Left kidney (tissue), 1 donor: ENCODE measurements at regions not wholly inside any gene's neighbourhood (a gene's known extent, or its start where the extent isn't known, plus 50 kb on each side); places are given as distances from the start of the nearest gene placed in this dataset.

Experiments used
- DNase-seq: peaks from one replicate; pipeline ENCODE4 v3.0.0-alpha.2; 2013

DNA sequence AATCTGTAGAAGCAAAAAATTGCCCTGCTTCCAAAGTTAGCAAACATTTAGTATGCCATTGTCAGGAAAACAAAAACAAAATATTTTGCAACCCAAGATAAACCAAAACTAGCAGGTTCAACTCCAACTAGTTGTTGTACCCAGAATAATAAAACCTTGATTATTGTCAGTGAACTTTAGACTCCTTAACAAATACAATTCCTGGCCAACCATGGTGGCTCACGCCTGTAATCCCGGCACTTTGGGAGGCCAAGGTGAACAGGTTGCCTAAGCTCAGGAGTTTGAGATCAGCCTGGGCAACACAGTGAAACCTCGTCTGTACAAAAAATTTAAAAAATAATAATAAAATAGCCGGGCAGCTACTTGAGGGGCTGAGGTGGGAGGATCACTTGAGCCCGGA is 53.6 kb upstream of the EPCAM start:
- DNase-seq: no peak

DNA sequence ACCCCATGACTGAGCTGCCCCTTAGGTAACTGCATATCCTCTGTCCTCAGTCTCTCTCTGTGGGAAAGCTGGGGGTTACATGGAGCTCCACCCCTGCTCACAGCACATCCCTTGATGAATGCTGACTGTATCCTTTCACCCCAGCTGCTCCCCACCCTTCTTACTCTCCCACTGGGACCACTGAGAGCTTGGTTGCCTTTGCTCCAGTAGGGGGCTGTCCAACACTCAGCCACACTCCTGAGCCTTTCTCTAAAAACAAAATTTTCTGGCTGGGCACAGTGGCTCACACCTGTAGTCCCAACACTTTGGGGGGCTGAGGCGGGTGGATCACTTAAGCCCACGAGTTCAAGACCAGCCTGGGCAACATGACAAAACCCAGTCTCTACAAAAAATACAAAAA is 55.4 kb upstream of the EPCAM start:
- DNase-seq: no peak

DNA sequence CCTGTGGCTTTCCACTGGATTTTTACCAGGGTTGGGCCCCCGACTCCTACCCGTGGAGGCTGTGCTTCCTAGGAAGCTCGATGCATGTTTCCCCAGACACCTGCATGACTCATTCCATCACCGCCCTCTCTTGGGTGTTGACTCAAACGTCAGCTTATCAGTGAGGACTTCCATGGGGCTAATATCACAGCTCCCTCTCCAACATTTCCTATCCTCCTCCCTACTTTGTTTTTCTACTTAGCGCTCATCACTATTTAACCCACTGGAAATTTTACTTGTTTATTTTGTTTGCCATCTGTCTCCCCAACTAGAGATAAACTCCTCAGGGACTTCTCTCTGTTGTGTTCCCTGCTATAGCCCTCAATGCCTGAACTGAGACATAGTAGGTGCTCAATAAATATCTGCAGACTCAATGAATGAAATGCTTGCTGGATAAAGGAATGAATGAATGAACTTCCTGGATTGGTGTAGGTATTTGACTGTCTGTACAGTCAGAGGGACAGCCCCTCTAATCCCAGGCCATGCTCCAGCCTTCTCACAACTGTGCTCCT is 55.9 kb upstream of the EPCAM start:
- DNase-seq: no peak

DNA sequence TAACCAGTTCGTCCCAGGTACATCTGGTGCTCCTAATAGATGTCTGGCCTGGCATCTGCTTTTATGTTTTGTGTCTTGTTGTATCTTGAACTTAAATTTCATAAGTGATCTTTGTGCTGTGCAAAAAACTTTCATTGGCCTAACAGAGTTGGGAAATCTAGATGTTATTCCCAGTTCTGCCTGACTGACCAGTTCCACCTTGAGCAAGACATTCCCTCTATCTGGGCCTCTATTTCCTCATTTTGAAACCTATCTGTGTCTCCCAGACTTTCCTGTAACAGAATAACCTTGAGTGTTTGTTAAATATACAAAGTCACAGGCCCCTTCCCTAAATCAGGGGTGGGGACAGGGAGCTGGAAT is 56.6 kb upstream of the EPCAM start:
- DNase-seq: no peak

DNA sequence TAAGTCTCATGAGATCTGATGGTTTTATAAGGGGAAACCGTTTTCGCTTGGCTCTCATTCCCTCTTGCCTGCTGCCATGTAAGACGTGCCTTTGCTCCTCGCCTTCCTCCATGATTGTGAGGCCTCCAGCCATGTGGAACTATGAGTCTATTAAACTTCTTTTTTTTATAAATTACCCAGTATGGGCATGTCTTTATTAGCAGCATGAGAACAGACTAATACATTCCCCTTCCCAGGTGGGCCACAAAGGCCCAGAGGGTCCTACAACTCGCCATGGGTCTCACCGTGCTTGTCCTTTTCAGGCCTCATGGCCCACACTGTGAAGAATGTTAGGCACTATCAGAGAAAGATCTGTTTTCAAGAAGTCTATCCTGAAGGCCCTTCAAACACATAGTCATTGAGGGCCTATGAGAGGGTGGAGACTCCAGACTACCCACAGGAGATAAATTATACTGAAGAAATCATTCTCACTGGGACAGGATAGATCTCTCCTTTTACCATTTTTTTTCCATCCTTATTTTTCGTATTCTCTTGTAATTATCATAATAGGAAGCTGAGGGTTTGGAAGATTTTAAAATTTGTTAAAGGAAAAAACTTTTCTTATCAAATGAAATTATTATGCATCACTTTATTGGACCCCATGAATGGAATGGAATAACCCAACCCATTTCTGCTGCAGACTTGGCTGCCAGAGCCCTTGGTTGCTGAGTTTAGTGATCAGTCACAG is 57.2 kb upstream of the EPCAM start:
- DNase-seq: no peak

DNA sequence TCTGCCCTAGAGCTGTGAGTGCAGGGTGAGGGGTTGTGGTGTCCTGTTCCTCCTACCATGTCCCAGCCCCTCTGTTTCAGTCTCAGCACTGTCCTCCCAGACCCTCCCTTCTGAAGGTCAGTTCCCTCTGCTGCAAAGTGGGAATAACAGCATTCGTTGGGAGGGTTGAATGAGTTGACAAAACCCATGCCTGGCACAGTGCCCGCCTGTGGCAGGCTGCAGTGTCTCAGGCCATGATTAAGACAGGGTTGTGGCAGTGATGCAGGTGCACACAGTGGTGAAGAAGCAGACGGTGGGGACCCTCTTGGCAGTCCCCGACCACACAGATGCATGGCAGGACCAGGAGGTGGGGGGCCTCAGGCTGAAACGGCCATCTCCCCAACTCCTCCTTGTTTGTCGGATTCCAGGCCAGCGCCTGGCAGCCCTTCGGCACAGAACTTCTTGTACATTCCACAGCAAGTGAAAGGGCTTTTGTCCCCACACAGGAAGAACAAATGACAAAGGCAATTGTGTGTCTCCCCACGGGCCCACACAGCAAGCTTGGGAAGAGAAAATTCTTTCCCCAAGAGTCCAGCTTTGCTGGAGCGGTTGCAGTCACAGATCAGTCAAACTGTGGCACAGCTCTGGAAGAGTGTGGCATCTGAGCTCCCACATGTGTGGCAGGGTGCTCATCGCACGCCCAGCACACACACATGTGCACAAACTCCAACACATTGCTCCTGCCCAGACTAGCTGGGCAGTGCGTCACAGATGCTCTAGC is 58.1 kb upstream of the EPCAM start:
- no peak for DNase-seq

DNA sequence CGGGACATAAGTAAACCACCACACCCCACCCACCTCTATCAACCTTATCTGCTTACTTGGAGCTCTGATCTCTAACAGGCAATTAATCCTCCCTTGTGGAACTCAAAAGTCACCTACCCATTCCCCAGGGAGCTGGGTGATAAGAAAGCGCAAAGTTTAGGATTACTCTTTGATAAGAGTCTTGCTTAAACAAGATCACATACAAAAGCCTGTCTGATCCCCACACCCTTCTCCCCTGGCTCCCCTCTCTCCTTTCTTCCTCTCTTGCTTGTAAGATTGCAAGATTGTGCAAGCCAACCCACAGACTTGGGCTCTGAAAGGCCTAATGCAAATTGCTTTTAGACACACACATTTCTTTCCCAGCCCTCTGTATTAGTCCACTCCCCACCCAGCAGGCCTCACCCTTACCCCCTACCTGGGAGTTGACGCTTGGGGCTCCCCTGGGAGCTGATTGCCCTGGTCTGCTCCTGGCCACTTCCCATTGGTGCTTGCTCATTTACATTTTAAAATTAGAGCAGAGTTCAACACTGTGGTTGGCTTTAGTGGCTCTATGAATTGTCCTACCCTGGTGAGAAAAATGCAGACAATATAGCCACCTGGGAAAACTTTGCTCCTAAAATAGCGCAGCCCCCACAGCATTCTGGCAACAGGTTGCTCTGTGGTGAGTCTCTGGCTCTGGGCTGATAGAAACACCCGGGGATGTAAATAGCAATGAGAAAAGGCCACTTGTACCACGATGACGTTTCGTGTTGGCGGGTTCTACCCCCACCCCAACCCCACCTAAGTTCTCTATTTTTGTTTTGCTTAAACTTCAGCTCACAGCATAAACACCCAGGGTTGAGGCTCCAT is 58.9 kb upstream of the EPCAM start:
- DNase-seq: no peak

DNA sequence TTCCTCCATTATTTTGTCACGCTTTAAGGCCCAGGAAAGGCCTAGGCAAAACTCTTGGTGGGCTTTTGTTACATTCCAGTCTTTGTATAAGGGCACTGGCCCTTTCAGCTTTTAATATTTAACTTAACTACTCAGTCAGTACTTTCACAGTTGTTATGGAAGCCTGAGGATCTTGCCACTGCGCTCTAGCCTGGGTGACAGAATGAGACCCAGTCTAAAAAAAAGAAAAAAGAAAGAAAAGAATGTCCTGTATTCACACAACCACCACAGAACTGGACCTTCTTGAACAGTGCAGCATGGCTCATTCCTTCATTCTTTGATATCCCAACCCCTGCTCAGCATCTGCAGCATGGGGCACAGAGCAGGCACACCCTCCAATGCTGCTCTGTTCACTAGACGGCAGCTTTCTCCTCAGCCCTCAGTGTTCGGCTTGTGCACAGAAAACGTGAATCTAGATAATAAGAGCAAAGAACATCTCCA is 59.6 kb upstream of the EPCAM start:
- no peak for DNase-seq

DNA sequence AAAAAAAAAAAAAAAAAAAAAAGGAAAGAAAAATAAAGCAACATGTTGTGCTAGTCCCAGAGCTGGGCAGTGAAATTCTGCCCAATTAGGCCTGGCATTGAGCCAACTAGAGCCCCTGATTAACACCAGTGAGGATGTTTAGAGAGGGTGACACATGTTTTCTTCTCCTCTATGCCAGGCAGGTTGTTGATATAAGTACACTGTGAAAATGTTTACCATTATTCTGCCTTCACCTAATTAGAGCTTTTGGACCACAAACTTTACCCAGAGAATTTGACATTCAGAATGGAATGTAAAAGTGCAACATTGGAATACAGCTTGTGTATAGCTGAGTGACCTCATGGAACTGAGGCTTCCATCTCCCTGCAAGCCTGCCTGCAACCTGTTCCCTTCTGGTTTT is 62.0 kb upstream of the EPCAM start:
- DNase-seq: no peak

DNA sequence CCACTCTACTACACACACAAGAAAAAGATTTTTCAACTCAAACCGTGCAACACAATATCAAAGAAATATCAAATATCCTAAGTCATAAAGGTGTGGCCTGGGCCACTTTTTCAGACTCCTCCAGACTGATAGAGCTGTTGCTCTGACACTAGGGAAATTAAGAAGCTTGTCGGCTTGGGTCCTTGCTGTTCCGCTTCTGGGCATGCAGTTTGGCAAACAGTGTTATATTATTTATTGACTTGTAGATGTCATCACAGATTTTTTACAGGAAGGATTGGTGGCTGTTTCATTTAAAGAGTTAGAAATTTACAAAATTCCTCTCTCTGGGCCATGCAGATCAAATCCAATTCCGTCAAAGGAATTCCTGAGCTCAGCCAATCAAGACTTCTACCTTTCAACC is 64.5 kb upstream of the EPCAM start:
- no peak for DNase-seq

DNA sequence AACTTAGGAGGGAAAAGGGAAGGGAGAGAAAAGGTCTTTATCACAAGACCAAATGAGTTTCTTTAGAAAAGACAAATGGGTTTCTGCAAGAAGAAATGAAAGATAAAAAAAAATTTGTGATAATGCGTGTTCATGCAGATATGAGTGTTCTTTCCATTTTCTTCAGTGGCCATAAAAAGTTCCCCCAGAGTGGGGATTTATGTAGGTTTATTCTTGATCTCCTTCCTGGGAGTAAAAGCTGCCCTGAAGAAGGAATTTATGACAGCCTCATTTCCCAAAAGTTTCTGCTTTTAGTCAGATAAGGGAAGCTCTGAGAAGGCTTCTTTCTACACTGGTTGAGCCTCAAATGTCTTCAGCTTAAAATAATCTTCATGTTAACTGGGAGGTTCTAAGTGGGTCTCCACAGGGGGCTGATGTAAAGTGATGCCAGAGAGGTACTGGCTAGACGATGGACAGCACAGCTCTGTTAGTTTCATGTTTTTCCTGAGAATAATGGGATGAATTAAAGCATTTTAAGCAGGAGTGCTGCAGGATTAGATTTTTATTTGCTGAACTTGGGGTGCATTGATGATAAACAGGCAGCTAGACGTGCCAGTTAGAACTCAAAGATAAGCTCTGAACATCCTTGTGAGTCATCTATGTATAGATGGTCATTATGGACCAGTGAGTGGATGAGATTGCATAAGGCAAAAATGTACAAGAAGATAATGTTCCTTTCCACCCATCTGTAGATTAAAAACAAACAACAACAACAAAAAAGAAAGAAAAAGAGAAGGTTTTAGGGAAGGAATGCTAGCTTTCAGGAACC is 65.6 kb upstream of the EPCAM start:
- DNase-seq: no peak

DNA sequence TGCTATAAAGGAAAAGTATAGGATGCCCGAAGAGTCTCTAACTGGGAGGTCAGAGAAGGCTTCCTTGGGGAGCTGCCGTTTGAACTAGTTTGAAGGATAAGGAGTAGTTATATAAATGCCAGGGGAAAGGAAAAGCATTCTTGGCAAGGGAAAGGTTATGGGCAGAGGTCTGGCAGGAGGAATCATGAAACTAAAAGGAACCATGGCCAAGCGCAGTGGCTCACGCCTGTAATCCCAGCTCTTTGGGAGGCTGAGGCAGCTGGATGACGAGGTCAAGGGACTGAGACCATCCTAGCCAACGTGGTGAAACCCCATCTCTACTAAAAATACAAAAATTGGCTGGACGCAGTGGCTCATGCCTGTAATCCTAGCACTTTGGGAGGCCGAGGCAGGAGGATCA is 66.8 kb upstream of the EPCAM start:
- DNase-seq: no peak

DNA sequence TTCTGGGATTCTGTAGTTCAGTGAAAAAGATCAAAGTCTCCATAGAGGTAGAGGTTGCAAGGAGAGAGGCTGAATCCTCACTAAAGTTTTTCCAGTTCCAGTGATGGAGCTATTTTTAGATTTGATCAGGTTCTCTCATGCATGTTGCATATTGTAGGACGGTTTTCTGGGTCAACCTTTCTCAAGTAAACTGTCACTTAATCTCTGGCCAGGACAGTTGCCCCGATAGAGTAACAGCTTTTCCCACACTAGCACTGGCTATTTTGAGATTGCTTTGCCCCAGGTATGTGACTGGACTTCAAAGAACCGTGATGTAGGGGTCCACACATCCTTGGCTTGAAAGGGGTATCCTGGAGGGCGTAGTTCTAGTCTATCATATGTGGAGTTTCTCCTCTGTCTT is 67.4 kb upstream of the EPCAM start:
- no peak for DNase-seq

DNA sequence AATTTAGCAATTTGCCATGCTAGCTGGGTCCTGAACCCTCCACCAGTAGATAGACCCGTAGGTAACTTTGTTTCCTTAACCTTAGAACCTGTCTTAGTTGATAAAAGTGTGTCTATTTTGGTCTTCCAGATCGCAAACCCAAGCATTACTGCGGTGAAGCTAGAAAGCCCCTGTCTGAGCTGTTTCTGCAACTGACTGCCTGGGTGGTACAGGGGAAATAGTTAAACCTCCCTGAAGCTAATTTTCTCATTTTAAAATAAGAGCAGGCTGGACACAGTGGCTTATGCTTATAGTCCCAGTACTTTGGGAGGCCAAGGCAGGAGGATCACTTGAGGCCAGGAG is 67.9 kb upstream of the EPCAM start:
- DNase-seq: no peak

DNA sequence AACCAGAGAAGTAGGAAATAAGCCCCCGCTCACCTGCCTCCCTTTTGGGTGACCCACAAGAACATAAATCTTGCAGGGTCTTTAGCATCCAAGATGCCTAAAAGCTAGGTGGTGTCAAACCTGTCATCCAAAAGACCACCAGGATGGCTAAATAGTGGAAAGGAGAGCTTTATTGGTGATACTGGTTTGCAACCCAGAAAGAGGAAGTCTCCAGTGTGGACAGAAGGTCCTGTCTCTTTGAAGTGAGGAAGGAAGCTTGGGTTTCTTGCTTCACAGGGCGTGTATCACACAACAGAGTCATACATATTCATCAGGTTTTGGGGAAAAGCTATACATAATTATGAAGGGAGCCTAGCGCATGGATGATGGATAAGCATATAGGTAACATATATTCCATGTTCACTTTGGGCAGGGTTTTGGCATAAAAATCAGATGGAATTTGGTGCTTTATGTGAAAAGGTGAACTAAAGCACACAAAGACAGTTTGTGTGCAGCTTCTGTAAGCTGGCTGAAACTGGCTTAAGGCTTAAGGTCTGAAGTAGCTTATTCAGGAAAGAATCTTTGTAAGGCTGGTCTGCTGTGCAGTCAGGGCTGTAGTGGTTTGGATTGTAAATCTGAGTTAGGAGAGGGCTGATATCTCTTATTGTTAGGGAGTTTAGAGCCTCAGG is 68.4 kb upstream of the EPCAM start:
- no peak for DNase-seq

DNA sequence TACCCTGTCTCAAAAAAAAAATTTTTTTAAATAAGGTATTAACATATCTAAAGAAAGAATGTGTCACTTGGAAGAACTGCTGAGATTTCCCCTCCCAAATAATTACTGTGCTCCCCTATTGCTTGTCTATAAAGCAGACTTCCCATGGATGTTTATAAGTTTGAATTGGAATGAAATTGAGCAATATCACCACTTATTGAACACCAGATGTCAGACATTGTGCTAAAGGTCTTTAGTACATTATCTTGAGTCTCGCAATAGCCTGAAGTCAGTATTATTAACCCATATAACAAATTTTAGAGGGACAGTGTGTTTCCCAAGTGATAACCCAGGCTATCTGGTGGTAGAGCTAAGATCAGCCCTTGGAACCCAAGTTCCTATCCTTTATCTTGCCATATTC is 69.0 kb upstream of the EPCAM start:
- no peak for DNase-seq

DNA sequence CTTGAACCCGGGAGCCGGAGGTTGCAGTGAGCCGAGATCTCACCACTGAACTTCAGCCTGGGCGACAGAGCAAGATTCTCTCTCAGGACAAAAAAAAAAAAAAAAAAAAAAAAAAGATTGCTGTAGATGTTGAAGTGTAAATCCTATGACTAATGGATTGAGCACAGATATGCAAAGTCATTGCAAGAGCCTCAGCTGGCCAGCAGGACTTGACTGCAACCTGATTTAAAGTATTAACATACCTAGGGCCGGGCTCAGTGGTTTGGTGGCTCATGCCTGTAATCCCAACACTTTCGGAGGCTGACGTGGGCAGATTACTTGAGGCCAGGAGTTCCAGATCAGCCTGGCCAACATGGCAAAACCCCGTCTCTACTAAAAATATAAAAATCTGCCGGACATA is 69.6 kb upstream of the EPCAM start:
- DNase-seq: no peak

DNA sequence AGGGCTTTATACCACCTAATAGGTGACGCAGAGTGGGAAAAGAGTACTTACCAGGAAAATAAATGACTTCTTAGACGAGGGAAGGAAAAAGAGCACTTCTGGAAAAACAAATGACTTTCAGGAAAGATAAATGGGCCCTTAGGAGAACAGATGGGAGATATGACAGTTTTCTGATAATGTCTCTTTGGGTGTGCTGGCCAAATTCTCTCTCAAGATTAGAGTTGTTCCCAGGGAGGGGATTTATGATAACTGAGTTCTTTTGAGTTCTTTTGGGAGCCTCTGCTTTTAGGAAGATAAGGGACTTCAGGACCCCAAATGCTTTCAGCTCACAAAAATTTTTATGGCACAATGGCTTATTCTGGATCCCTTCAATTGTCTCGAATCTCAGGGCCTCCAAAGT is 70.3 kb upstream of the EPCAM start:
- no peak for DNase-seq

DNA sequence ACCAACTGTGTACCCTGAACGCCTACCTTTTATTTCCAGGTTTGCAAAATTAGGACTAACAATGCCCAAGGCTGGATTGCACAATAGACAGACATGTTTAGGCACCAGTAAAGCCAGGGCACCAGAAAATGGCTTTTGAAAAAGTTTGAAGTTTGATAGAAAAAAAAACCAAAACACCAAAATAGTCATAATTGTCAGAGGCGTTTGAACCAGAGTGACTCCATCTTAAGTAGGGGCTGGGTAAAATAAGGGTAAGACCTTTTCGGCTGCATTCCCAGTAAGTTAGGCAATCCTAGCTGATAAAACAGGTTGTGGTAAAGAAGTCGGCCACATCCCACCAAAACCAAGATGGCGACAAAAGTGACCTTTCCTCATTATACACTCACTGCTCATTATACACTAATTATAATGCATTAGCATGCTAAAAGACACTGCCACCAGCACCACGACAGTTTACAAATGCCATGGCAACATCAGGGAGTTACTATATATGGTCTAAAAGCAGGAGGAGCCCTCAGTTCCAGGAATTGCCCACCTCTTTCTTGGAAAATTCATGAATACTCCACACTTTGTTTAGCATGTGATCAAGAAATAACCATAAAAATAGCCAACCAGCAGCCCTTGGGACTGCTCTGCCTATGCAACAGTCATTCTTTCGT is 71.2 kb upstream of the EPCAM start:
- DNase-seq: no peak

DNA sequence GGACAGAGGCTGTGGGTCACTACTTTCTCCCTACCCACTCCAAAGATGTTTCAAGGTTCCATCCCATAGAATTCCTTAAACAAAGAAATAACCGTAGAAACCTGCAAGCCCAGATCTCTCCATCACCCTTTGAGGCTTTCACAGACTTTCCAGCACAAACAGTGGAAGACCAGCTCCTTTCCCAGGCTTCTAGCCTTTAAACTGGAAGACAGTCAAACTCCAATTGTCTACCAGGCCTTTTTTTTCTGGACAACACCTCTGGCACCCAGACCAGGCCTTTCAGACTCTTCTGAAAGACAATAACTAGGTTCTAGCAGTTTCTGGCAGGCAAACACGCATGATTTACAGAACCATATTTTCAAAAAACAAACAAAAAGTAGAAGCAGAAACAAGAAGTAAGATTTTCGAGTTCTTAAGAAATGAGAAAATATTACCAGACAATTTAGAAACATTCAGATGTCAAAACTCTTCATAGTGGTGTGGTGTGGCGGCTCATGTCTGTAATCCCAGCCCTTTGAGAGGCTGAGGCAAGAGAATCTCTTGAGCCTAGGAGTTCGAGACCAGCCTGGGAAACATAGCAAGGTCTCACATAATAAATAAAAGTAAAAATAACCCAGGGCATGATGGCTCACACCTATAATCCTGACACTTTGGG is 73.0 kb upstream of the EPCAM start:
- DNase-seq: no peak
